ENCODE measurements at regions not wholly inside any gene's neighbourhood (a gene's known extent, or its start where the extent isn't known, plus 50 kb on each side); places are given as distances from the start of the nearest gene placed in this dataset.

GRCh38 chr6:19551611-19552010 is 285.6 kb upstream of the ID4 start:
- Histone ChIP-seq H4K20me1 (replicated peaks; ENCODE audit: control insufficient read depth, insufficient read depth, low read length) (no peaks in the 10 kb centered on the region), H3K4me3 (no peak overlapping the region), H3K4me2 (ENCODE audit: insufficient read depth, low read length) (no peak overlapping the region), H2AFZ (ENCODE audit: low read depth, low read length) (no peak overlapping the region), H3K36me3 (ENCODE audit: control insufficient read depth, insufficient read depth, low read length) (no peaks in the 10 kb centered on the region), H3K79me2 (ENCODE audit: control insufficient read depth, insufficient read depth, low read length) (no peaks in the 10 kb centered on the region), H3K4me1 (replicated peaks in 1 of 2; ENCODE audit: control insufficient read depth in 2 of 2, insufficient read depth in 2 of 2, low read length in 2 of 2) (no peaks in the 10 kb centered on the region), H3K27ac (ENCODE audit: extremely low read depth, low read depth, low read length) (no peak overlapping the region), H3K27me3 (ENCODE audit: control insufficient read depth in 2 of 2, insufficient read depth in 2 of 2, low read length in 2 of 2) (no peaks in the 10 kb centered on the region), H3K9me3 (replicated peaks; ENCODE audit: control insufficient read depth, insufficient read depth, low read depth, low read length) (no peaks in the 10 kb centered on the region; the same call in 1 of the 2 replicates), H3K9ac (ENCODE audit: insufficient read depth in 1 of 2, low read depth in 2 of 2, low read length in 2 of 2) (no peak overlapping the region), H3K9me1 (ENCODE audit: control insufficient read depth, insufficient read depth, low read length) (no peaks in the 10 kb centered on the region)
- ChIA-PET CTCF (ENCODE audit: low intra/inter-chr PET ratio) (no interaction called here), POLR2A (no interaction called here)
- intact Hi-C loops (cut with micrococcal nuclease) = no loop called here
- TF ChIP-seq HBP1 (CRISPR knock-in tag; IDR thresholded peaks at IDR 0.05) (no peak), MEIS2 (IDR thresholded peaks at IDR 0.05; ENCODE audit: partially characterized antibody) (no peak), FOXK1 (CRISPR knock-in tag; IDR thresholded peaks at IDR 0.05; ENCODE audit: borderline replicate concordance) (no peak), MXD1 (CRISPR knock-in tag; IDR thresholded peaks at IDR 0.05; ENCODE audit: borderline replicate concordance, poor library complexity, severe bottlenecking) (no peak), WHSC1 (IDR thresholded peaks at IDR 0.05; ENCODE audit: low read length) (no peak), CEBPG (CRISPR knock-in tag; IDR thresholded peaks at IDR 0.05) (no peak), CEBPG (tag; conservative IDR thresholded peaks at IDR 0.05 in 1 of 2, IDR thresholded peaks at IDR 0.05 in 1 of 2) (no peak), ZBTB49 (CRISPR knock-in tag; IDR thresholded peaks at IDR 0.05; ENCODE audit: borderline replicate concordance) (no peak), ZFX (CRISPR knock-in tag; IDR thresholded peaks at IDR 0.05) (no peak), NCOA6 (IDR thresholded peaks at IDR 0.05) (no peak)
- ATAC-seq = no peak
- no peak for DNase-seq (ENCODE audit: extremely low read depth in 1 of 4, low spot score in 3 of 4)
- FAIRE-seq = no peak
- in situ Hi-C loops (cut with MboI) = no loop called here
- WGBS (ENCODE audit: insufficient coverage, low coverage, missing lambda C conversion rate) = 7% methylated on average over 4 of the region's 4 CpGs
- no TSS peak for BruUV-seq (replicated peaks)
